ENCODE measurements at regions not wholly inside any gene's neighbourhood (a gene's known extent, or its start where the extent isn't known, plus 50 kb on each side); places are given as distances from the start of the nearest gene placed in this dataset.
"Not testable (repeated sequence)": the region's sequence is repeated elsewhere in the genome, so short reads cannot be mapped to it uniquely, and the experiment has no call there.

DNA sequence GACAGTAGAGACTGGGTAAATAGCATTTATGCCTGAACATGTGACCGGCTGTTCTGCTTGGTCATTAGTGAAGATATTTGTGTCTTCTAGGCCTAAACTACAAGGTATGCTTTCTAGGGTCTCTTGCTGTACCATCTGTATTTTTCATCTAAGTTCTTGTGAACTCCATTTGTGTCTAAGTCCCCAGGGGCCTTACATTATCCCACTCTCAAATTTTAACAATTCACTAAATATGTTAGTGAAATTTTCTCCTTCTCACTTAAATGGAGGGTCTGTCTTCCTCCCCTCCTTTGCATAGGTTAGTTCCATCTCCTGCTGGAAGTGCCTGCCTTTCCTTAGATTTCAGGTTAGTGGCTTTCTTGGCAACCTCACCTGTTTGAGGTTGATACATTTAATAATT is 382.6 kb downstream of the RAD51AP2 start:
- no peaks in the 10 kb centered on the region for H3K79me2 ChIP-seq (ENCODE audit: low read length)
- no peak overlapping the region for H3K4me3 ChIP-seq (ENCODE audit: low read length)
- H3K4me1 ChIP-seq (ENCODE audit: low read length), result no peaks in the 10 kb centered on the region
- H3K9me3 ChIP-seq (ENCODE audit: insufficient read depth, low read length), result no peaks in the 10 kb centered on the region
- H3K27ac ChIP-seq (ENCODE audit: low read length), result no peak overlapping the region
- no peak overlapping the region for H2AFZ ChIP-seq (ENCODE audit: low read depth, low read length)
- H3K36me3 ChIP-seq (replicated peaks; ENCODE audit: low read depth, low read length), result no peaks in the 10 kb centered on the region
- no peak overlapping the region for H3K4me2 ChIP-seq (ENCODE audit: low read length)
- no peaks in the 10 kb centered on the region; the same call in 1 of the 2 replicates for H3K27me3 ChIP-seq (ENCODE audit: low read depth, low read length)
- H3K9ac ChIP-seq (ENCODE audit: low read length), result no peak overlapping the region
- TF ChIP-seq, protein P1, sequence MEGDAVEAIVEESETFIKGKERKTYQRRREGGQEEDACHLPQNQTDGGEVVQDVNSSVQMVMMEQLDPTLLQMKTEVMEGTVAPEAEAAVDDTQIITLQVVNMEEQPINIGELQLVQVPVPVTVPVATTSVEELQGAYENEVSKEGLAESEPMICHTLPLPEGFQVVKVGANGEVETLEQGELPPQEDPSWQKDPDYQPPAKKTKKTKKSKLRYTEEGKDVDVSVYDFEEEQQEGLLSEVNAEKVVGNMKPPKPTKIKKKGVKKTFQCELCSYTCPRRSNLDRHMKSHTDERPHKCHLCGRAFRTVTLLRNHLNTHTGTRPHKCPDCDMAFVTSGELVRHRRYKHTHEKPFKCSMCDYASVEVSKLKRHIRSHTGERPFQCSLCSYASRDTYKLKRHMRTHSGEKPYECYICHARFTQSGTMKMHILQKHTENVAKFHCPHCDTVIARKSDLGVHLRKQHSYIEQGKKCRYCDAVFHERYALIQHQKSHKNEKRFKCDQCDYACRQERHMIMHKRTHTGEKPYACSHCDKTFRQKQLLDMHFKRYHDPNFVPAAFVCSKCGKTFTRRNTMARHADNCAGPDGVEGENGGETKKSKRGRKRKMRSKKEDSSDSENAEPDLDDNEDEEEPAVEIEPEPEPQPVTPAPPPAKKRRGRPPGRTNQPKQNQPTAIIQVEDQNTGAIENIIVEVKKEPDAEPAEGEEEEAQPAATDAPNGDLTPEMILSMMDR (IDR thresholded peaks at IDR 0.05; ENCODE audit: low read depth, low read length), result no peak
- TF ChIP-seq EZH2phosphoT487 (IDR thresholded peaks at IDR 0.05; ENCODE audit: low read depth), result no peak
- H4K20me1 ChIP-seq (ENCODE audit: insufficient read depth, low read length), result no peaks in the 10 kb centered on the region

DNA sequence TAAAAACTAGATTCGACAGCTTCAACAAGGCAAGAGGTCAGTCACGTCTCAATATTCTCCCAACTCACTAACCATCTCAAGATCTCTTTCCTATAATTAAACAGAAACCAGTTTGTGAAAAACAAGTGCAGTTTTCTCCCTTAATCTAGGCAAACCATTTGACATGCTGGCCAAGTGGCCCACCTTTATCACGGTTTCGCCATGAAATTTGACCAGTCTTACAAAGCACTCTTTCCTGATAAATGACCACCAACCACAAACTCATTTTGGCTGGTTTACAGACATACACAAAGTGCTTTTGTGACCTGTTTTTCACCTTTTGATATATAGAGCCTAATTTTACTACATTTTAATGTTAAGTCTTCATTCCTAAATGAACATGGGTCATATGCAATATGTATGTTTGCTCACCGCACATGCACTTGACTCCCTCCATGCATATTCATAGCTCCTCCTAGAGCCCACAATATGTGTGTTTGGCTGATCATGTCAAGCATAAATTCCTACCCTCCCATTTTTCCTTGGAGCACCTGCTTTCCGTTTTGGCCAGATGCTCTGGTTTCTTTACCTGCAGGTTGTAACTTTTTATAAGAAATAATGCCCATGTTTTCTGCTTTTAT is 385.1 kb downstream of the RAD51AP2 start:
- Histone ChIP-seq H3K36me3 (replicated peaks; ENCODE audit: low read depth, low read length) (no peaks in the 10 kb centered on the region), H3K79me2 (ENCODE audit: low read length) (no peaks in the 10 kb centered on the region), H4K20me1 (ENCODE audit: insufficient read depth, low read length) (no peaks in the 10 kb centered on the region), H3K4me2 (ENCODE audit: low read length) (no peak overlapping the region), H3K4me1 (ENCODE audit: low read length) (no peaks in the 10 kb centered on the region), H3K27me3 (ENCODE audit: low read depth, low read length) (no peaks in the 10 kb centered on the region), H3K4me3 (ENCODE audit: low read length) (no peak overlapping the region), H3K9ac (ENCODE audit: low read length) (no peak overlapping the region), H2AFZ (ENCODE audit: low read depth, low read length) (no peak overlapping the region), H3K9me3 (ENCODE audit: insufficient read depth, low read length) (no peaks in the 10 kb centered on the region), H3K27ac (ENCODE audit: low read length) (no peak overlapping the region)
- TF ChIP-seq, protein P1 (IDR thresholded peaks at IDR 0.05; ENCODE audit: low read depth, low read length), result no peak
- TF ChIP-seq EZH2phosphoT487 (IDR thresholded peaks at IDR 0.05; ENCODE audit: low read depth), result no peak

DNA sequence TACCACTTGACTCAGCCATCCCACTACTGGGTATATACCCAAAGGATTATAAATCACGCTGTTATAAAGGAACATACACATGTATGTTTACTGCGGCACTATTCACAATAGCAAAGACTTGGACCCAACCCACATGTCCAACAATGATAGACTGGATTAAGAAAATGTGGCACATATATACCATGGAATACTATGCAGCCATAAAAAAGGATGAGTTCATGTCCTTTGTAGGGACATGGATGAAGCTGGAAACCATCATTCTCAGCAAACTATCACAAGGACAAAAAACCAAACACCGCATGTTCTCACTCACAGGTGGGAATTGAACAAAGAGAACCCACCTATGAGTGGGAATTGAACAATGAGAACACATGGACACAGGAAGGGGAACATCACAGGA is 387.6 kb downstream of the RAD51AP2 start:
- not testable (repeated sequence) for H3K9ac ChIP-seq (ENCODE audit: low read length); H3K4me1 ChIP-seq (ENCODE audit: low read length); H3K4me3 ChIP-seq (ENCODE audit: low read length); H3K79me2 ChIP-seq (ENCODE audit: low read length); H3K27ac ChIP-seq (ENCODE audit: low read length); H3K36me3 ChIP-seq (replicated peaks; ENCODE audit: low read depth, low read length); H3K4me2 ChIP-seq (ENCODE audit: low read length); H3K27me3 ChIP-seq (ENCODE audit: low read depth, low read length); H4K20me1 ChIP-seq (ENCODE audit: insufficient read depth, low read length); H2AFZ ChIP-seq (ENCODE audit: low read depth, low read length); H3K9me3 ChIP-seq (ENCODE audit: insufficient read depth, low read length)

DNA sequence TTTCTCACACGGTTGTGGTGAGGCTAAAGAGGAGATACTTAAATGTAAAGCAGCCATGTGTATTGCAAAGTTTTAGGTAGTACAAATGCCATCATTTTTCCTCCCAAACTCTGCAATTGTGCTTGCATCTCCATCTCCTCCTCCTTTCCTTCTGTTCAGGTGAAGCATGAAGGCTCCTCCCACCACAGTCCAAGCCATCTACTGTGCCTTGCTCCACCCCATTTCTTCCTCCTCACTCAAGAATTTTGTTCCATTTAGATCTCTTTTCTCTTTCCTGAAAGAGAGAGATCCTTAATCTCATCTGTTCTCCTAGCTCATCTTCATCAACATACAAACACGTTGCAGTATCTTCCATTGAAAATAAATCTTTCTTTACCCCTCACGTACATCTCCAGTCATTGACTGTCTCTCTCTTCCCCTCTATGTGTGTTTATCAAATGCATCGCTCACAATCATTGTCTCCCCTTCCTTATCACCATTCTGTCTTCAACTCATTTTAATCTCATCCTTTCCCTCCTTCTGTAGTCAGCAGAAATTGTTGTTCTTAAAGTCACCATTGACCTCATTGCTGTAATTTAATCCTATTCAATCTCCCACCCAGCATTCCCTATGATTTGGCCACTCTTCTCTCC is 392.1 kb downstream of the RAD51AP2 start:
- H2AFZ ChIP-seq (ENCODE audit: low read depth, low read length), result no peak overlapping the region
- TF ChIP-seq, protein P1 (IDR thresholded peaks at IDR 0.05; ENCODE audit: low read depth, low read length), result no peak
- no peak for TF ChIP-seq EZH2phosphoT487 (IDR thresholded peaks at IDR 0.05; ENCODE audit: low read depth)
- no peaks in the 10 kb centered on the region for H3K79me2 ChIP-seq (ENCODE audit: low read length)
- H3K27ac ChIP-seq (ENCODE audit: low read length), result no peak overlapping the region
- no peaks in the 10 kb centered on the region for H4K20me1 ChIP-seq (ENCODE audit: insufficient read depth, low read length)
- no peak overlapping the region for H3K9ac ChIP-seq (ENCODE audit: low read length)
- no peak overlapping the region for H3K4me3 ChIP-seq (ENCODE audit: low read length)
- H3K36me3 ChIP-seq (replicated peaks; ENCODE audit: low read depth, low read length), result no peaks in the 10 kb centered on the region
- no peaks in the 10 kb centered on the region for H3K9me3 ChIP-seq (ENCODE audit: insufficient read depth, low read length)
- peaks cover 13% of the 10 kb centered on the region for H3K4me1 ChIP-seq (ENCODE audit: low read length)
- H3K4me2 ChIP-seq (ENCODE audit: low read length), result no peak overlapping the region
- no peaks in the 10 kb centered on the region for H3K27me3 ChIP-seq (ENCODE audit: low read depth, low read length)
